OCI-LY3 (cell line): ENCODE measurements at regions not wholly inside any gene's neighbourhood (a gene's known extent, or its start where the extent isn't known, plus 50 kb on each side); places are given as distances from the start of the nearest gene placed in this dataset.

Experiments used
- EZH2phosphoT487 ChIP-seq: fragments of 200-600 bp; shearing (Covaris generic); IDR thresholded peaks from 2 replicates; pipeline ENCODE4 v1.6.1; 2018; ENCODE audit warnings: antibody characterized with exemption, mixed run types, low read depth
- TF ChIP-seq, protein P1 (sequence below): fragments of 200-600, 300-600 bp; sonication (generic); IDR thresholded peaks from 2 replicates; pipeline ENCODE4 v1.5.1; 2014; ENCODE audit warnings: antibody characterized with exemption, low read length, low read depth

DNA sequence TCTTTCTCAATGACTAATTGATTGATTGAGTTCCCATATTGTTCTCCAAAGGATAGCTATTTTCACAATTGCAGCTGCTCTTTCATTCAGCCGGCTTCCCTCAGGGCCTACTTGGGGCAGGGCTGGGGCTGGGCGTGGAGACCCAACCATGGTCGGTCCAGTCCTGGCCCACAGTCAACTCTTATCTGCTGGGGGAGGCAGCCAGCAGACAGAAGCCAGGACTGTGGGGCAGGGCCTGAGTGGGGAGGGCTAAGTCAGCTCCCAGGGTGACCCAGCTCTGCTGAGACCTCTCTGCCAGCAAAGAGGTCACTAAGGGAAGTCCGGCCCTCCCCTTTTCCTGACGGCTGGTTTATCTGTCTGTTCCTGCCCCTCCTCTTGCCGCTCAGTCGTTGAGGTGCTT is 735.2 kb downstream of the TBC1D22A start:
- TF ChIP-seq, protein P1, sequence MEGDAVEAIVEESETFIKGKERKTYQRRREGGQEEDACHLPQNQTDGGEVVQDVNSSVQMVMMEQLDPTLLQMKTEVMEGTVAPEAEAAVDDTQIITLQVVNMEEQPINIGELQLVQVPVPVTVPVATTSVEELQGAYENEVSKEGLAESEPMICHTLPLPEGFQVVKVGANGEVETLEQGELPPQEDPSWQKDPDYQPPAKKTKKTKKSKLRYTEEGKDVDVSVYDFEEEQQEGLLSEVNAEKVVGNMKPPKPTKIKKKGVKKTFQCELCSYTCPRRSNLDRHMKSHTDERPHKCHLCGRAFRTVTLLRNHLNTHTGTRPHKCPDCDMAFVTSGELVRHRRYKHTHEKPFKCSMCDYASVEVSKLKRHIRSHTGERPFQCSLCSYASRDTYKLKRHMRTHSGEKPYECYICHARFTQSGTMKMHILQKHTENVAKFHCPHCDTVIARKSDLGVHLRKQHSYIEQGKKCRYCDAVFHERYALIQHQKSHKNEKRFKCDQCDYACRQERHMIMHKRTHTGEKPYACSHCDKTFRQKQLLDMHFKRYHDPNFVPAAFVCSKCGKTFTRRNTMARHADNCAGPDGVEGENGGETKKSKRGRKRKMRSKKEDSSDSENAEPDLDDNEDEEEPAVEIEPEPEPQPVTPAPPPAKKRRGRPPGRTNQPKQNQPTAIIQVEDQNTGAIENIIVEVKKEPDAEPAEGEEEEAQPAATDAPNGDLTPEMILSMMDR, result no peak
- no peak for TF ChIP-seq EZH2phosphoT487
